Stimulated activated CD4-positive, alpha-beta T cell treated with anti-CD3 and anti-CD28 coated beads, TNF-alpha, amount 100 ng/mL, for 1 hour (primary cell): ENCODE measurements at regions not wholly inside any gene's neighbourhood (a gene's known extent, or its start where the extent isn't known, plus 50 kb on each side); places are given as distances from the start of the nearest gene placed in this dataset.

Experiments
- DNase-seq, 3 donors: peaks; one replicate each; pipeline ENCODE4 v3.0.0-alpha.2; 2020; ENCODE audit warnings: low read depth in 3 of 3, low spot score in 1 of 3

DNA sequence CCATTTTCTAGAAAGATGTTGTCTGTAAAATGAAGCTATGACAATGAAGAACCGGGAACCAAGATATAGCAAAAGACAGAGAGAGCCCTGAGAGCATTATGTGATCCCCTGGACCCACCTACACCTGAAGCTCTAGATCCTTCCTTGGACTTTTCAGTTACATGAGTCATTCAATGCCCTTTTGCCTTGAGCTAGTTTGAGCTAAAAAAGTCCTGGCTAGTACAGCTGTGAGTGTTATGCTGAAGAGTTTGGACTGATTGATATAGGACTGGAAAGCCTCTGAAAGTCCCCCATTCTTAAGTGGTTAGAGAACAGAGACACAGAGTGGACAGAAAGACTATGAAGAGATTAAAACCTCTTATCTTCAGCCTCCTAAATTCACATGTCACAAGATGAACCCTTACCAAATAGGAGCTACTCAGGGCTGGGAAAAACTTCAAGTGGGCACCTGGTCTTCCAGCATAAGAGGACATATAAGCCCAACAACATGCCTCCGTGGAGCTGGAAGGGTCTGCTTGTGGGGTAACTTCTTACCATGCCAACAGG, 386.8 kb upstream of the NFE2L3 start:
- no peak for DNase-seq

DNA sequence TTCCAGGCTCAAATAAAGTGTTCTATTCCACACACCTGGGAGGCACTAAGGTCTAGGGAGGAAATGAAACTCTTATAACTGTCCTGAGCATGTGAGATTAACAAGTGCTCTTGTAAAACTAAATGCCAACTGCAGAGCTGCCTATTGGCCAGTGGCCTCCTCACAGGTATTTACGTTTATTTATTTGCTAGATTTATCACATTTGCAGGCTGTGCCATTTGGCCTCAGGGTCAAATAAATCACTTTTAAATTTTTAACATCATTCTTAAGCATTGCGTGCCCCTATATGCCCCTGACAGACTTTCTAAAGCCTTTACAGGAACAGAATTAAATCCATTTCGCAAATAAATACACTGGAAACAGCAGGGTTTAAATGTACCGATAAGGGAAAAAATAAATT, 381.8 kb upstream of the NFE2L3 start:
- no peak for DNase-seq

DNA sequence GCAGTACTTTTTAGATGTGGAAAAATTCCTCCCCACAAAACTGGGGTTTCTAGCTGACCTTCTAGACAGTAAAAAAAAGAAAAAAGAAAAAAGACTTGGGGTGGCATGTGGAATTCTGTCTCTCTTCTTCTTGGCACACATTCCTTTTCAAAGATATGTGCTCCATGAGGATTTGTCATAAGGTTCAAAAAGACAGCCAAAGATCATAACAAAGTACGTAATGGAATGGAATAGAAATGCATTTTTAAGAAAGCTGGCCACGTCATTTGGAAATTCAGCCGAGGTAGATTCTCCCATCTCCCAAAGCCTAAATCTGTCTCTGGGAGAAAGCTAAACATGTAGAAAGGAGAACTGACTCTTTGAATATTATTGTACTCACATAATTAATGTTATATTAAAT, 381.3 kb upstream of the NFE2L3 start:
- DNase-seq: no peak

DNA sequence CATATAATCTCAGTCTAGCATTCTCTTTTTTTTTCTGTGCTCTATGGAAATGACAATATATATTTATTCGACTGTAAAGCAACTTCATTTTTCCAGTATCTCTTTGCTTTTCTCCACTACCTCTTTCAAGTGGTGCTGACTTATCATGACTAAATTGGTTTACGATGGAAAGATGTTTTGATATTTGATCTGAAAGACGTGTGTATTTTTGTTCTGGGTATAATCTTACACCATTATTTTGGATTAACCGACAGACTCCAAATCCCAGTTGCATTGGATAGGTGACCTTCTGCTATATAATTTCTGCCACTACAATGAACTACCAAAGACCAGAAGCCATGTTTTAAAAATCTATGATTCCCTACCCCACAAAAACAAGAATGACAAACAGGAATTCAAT, 380.5 kb upstream of the NFE2L3 start:
- DNase-seq: no peak

DNA sequence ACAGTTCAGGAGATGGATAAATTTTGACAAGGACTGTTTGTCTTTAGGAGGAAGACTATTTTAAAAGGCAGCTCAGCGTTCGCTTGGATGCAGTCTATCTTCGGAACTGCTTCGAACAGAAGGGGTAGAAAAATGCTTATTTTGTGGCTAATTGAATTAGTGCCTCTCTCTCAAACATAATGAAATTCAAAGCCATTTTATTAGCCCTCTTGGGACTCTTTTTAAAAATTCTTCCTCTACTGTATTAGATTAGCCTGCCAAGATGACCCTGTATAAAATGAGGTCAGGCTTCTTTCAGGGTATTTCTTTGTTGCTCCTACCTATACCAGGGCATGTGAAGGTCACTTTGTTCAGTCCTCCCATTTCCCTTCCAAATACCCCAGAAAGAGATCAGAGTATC, 379.2 kb upstream of the NFE2L3 start:
- no peak for DNase-seq

DNA sequence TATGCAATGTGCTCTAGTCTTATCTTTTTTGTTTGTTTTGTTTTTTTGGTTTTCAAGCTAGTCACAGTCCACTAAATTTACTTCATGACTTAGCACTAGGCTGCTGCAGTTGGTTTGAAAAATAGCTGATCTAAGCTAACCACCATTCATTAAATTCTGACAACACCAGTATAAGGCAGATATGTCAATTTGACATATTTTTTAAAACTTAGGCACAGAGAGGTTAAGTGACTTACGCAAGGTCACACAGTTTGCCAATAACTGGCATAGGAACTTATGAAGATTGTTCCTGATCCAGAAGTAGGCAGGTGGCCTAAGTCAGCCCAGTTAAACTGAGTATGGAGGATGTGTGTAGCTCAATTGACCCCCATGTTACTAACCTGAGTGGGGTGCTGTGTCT, 377.3 kb upstream of the NFE2L3 start:
- no peak for DNase-seq

DNA sequence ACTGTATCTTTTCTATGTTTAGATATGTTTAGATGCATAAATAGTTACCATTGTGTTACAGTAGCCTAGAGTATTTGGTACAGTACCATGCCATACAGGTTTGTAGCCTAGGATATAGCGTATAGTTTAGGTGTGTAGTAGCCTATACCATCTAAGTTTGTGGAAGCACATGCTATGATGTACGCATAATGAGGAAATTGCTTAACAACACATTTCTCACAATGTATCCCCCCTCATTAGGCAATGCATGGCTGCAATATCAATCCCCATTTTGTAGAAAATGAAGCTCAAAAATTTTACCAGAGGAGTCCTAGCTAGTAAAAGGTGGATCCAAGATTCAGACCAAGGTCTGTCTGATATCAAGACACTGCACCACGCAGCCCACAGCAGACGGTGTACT, 376.4 kb upstream of the NFE2L3 start:
- DNase-seq: no peak

DNA sequence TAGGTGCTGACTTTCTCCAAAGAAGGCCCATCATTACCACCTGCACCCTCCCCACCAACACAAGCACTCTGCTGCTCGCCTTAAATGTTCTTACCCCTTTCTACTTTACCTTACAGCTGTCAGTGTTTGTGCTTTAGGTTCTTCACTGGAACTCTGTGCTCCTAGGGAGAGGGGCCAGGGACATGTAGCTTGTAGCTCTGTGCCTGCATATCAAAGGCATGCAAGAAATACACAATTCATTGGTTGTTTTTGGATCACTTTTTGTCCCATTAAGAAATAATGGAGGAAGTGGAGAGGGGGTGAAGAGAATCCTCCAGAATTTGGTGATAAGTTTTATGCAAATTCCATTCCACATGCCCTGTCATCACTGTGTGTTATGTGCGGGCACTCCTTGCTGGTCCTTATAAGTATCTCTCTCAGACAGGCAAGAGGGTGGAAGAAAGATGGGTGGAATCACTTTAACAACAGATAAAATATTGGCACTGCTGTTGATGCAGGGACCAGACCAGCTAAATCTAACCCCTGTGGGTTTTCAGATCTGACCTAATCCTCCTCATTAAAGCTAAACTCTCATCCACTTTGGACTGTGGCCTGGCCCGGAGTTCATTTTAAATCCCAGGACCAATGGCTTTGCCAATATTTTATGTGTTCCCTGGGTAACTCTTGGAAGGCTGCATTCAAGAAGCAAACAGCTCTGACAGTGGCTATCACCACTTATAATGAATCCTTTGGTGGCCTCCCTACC, 375.8 kb upstream of the NFE2L3 start:
- no peak for DNase-seq

DNA sequence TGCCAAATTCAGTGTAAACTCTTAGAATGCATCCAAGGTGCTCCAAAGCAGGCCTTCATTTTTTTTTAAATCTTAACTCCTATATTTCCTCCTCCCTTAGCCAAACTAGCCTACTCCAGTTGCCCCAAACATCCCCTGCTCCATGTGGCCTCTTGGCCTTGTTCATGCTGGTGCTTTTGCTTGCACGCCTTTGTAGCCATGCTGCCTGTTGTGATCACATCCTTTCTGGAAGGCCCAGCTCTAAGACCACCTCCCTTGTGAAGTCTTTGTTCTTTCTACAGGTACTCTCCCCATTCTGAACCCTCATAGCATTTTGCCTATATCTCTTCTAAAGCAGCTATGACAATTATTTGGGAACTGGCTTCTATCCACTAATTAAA, 375.3 kb upstream of the NFE2L3 start:
- no peak for DNase-seq

DNA sequence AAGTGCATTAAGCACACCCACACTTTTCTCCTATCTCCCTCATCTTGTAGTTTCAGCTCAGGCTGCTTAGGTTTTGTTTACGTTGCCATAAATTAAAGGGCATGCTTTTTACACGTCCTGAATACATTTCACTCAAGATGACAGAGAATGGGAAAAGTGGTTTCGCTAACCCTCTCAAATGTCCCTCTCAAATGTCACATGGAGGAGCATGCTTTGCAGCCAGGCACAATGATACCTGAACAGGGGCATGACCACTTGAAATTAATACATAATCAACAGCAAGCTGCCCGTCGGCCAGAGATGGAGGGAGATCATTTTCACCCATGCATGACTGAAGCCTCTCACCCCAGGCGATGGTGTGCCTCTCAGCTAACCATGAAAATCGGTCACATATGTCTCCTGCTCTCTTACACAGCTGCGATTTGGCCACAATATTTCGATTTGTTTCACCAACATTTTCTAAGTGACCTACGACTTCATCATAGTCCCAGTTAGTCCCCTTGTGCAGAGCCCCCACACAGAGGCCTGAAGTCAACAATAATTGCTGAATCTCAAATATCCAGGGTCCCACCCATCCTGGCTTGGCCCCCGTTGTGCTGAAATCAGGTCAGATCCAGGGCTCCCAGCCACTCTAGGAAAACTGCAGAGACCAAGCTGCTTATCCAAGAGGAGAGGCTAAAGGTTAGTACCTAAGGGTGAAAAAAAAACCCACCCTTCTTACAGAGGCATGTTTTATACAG, 373.9 kb upstream of the NFE2L3 start:
- no peak for DNase-seq

DNA sequence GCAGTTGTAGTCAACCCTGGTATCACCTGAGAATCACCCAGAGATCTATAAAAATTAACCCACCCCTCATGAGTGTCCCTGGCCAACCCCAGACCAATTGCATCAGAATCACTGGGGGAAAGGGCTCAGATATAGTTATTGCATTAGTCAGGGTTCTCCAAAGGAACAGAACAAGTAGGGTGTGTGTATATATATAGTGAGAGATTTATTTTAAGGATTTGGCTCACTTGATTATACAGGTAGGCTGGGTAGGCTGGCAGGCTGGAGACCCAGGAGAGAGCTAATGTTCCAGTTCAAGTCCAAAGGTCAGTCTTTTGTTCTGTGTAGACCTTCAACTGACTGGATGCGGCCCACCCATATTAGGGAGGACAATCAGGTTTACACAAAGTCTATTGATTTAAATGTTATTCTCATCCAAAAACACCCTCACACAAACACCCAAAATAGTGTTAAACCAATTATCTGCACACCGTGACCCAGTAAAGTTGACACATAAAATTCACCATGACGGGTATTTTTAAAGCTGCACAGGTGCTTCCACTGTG, 372.9 kb upstream of the NFE2L3 start:
- DNase-seq: no peak

DNA sequence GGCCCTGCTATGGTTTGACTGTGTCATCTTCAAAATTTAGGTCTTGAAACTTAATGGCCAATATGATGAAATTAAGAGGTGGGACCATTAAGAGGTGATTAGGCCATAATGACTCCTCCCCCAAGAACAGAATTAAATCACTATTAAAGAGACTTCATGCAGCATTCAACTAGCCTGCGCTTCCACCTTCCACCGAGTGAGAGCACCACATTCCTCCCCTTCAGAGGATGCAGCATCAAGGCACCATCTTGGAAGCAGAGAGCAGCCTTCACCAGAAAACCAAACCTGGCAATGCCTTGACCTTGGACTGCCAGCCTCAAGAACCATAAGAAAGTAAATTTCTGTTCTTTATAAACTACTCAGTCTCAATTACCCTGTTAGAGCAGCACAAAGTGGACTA, 371.1 kb upstream of the NFE2L3 start:
- DNase-seq: no peak

DNA sequence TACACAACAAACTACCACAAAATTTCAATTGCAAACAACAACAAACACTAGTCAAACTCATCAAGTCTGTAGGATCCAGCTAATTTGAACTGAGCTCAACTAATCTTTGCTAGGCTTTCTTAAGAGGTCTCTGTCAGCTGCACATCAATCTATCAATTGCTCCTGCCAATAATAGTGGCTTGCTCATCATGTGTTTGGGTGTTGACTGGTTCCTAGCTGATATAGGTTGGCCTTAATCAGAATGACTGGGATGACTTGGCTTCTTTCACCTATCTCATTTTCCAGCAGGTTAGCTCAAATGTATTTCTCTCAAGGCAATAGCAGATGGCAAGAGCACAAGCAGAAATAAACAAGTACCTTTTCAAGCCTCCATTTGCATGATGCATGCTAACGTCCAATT, 370.3 kb upstream of the NFE2L3 start:
- DNase-seq: no peak

DNA sequence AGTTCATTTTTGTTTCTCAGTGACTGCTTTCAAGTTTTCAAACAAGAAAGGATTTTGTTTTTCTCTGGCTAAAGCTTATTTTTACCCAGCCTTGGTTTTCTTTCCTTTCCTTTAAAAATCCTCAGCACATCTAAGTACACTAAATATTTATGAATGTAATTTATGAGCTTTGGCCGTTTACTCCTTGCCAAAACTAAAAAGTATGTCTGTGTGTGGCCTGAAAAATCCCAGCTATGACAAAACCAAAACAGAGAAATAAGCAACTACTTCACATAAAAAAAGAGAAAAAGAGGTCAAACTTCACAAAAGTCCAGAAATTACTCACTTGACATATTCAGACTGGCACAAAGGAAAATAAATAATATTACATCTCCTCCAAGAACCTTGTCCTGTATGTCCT, 365.1 kb upstream of the NFE2L3 start:
- no peak for DNase-seq

DNA sequence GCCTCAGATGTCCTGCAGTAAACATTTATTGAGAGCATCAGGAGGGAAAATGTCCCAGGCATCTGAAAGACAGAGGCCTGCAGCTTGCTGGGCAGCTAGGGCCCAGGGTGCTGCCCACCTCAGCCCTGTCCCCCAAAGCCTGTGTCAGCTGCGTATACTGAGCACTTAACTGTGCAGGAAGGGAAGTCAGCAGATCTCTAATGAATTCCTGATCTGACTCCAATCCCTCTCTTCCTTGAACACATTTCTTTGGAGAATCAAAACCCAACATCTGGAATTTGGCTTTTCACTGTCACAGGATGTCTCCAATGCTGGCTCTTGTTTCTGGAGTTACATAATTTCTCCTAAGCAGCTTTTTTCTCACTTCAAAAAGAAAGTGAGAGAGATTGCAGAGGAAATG, 364.7 kb upstream of the NFE2L3 start:
- no peak for DNase-seq

DNA sequence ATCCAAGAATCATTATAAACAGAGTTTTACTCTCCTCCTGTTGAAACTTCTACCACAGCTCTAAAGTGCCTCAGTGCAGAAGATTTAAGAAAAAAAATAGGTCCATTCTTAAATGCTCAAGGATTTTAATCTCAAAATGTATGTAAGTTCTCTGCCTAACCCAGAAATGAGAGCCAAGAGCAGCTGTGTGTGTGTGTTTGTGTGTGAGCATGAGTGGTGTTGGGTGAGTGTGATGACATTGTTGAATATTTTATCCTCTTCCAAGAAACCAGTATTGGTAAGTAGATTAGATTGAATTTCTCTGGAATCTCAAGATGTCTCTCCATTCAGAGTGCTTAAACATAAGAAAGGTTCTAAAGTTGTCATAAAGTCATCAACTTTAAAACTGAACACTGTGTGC, 363.6 kb upstream of the NFE2L3 start:
- DNase-seq: no peak

DNA sequence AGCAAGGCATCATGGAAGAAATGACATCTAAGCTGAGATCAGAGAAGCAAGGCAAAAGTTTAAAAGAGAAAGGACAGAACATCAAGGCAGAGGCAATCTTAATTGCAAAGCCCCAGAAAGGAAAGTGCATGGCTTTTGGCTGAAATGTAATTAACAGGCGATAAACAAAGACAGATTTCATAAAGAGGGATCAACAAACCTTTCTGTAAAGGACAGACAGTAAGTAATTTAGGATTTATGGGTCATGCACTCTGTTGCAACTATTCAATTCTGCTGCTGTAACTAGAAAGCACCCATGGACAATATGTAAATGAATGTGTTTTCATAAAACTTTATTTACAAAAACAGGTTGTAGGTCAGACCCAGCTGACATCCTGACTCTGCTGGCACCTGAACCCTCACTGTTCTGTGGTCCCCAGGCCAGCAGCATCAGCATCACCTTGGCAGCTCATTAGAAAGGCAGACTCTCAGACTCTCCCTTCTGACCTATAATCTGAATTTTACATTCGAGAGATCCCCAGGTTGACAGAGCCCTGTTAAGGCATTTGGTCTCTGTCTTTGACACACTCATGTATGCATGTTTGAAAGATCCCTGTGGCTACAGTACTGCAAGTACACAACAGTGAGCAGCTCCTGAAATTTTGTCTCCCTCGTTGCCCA, 362.9 kb upstream of the NFE2L3 start:
- no peak for DNase-seq

DNA sequence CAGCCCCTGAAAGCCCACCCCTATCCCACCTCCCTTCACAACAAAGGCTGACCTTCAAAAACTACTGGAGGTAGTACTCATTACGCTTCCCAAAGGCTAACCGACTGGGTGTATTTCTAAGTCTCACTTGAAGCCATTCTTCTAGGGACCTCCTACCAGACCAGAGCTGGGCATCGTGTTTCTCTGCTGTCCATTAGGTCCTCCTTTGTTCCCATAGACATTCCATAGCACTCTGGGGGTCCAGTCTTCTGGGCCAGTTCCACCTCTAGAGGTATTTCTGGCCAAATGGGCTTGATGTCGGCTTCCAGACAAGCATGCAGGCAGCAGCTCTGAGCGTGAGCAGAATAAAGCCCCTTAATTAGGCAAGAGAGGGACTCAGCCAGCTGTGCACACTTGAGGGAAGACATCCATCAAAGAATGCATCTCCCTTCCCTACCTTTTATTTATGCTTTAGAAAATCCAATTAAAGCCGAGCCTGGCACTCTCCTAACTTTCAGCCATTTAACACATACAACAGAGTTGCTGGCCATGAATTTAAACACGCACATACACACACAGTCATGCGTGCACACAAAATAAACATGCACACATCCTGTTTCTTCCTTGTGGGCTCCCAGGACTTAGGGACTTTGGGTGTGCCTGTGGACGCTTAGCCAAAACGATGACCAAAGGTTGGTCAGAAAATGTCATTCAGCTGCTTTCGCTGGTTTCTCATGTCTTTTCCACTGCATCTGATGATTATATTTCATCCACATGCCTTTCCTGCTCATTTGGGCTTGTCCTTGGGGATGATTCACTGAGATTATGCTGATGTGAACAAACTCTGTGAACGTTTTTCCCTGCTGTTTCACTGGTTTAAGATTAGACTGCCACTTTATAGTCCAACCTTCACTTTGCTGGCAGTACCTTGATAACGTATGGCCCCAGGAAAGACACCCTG, 362.0 kb upstream of the NFE2L3 start:
- DNase-seq: no peak

DNA sequence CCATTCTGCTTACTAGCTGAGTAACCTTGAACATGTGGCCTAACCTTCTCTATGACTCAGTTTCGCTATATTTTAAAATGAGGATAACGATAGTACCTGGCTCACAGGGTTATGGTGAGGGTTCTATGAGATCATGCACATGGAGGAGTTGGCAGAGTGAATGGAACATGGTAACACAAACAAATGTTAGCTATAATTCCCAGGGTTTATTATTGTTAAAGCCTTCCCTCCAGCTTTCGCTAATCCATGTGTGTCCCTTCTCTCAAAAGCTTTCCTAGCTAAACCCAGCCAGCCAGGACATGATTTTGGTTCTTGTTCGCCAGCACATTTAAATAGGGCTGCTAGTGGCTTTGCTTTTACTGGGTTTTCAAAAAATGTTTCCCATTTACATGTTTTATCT, 361.0 kb upstream of the NFE2L3 start:
- no peak for DNase-seq

DNA sequence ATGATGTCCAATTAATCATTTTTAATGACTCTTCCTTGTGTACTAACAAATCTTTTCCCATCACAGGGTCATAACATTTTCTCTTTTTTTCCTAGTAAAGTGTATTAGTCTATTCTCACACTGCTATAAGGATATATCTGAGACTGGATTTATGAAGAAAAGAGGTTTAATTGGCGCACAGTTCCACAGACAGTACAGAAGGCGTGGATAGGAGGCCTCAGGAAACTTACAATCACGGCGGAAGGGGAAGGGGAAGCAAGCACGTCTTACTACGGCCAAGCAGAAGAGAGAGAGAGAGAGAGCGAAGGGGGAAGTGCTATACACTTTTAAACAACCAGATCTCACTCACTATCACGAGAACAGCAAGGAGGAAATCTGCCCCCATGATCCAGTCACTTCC, 359.4 kb upstream of the NFE2L3 start:
- DNase-seq: no peak

DNA sequence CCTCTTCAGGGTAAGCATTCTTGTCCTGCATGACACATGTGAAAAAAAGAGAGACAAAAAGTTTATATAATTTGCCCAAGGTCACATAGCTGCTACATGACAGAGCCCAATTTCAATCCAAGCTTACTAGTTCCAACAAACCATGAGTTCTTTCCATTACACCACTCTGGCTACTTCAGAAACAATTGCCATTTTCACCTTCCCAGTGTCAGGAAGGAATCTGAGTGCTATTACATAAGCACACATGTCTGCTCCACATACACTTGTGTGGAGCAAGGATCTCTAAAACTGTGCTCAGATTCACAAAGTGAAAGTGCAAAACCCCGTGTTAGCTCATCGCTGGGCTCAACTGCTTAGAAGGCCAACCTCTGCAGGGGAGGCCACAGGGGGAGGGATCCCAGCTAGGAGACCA, 356.2 kb upstream of the NFE2L3 start:
- DNase-seq: no peak
